ELF-1 (cell line): ENCODE measurements at regions not wholly inside any gene's neighbourhood (a gene's known extent, or its start where the extent isn't known, plus 50 kb on each side); places are given as distances from the start of the nearest gene placed in this dataset.
A peak's percentile ranks its signal among the peaks of the same experiment; 100 is the strongest.

Experiments used
- DNase-seq: peaks from one replicate; pipeline ENCODE4 v3.0.0-alpha.2; 2016; ENCODE audit warnings: low read depth, low spot score

GRCh38 chrX:97766501-97767095 lies 882.9 kb downstream of the RPA4 start:
- peak; percentile 44 for DNase-seq

GRCh38 chrX:97787311-97787710 lies 903.6 kb downstream of the RPA4 start:
- DNase-seq, result no peak

GRCh38 chrX:97787849-97788248 lies 904.1 kb downstream of the RPA4 start:
- DNase-seq, result no peak

GRCh38 chrX:97790850-97791249 lies 907.1 kb downstream of the RPA4 start:
- DNase-seq, result no peak

- DNase-seq, result peak; percentile 85
These were observed 913.4 kb downstream of the RPA4 start for GRCh38 chrX:97797076-97797475.

- DNase-seq, result no peak
These were observed 922.5 kb downstream of the RPA4 start for GRCh38 chrX:97806238-97806637.

- no peak for DNase-seq
These were observed 923.2 kb downstream of the RPA4 start for GRCh38 chrX:97806946-97807345.

GRCh38 chrX:97820170-97820569 lies 936.5 kb downstream of the RPA4 start:
- no peak for DNase-seq

- no peak for DNase-seq
These were observed 944.8 kb downstream of the RPA4 start for GRCh38 chrX:97828471-97828870.

- DNase-seq, result no peak
These were observed 952.3 kb downstream of the RPA4 start for GRCh38 chrX:97835969-97836368.

GRCh38 chrX:97841544-97842179 lies 958.0 kb downstream of the RPA4 start:
- no peak for DNase-seq

- no peak for DNase-seq
These were observed 958.9 kb downstream of the RPA4 start for GRCh38 chrX:97842468-97843199.

- no peak for DNase-seq
These were observed 959.6 kb downstream of the RPA4 start for GRCh38 chrX:97843200-97843811.

GRCh38 chrX:97844161-97844560 lies 960.5 kb downstream of the RPA4 start:
- no peak for DNase-seq

GRCh38 chrX:97844943-97845342 lies 961.2 kb downstream of the RPA4 start:
- no peak for DNase-seq

GRCh38 chrX:97845451-97845850 lies 961.7 kb downstream of the RPA4 start:
- DNase-seq, result no peak

GRCh38 chrX:97846228-97846627 lies 962.5 kb downstream of the RPA4 start:
- no peak for DNase-seq

GRCh38 chrX:97846718-97847237 lies 963.1 kb downstream of the RPA4 start:
- DNase-seq, result no peak

GRCh38 chrX:97847885-97848679 lies 964.4 kb downstream of the RPA4 start:
- DNase-seq, result no peak

- no peak for DNase-seq
These were observed 966.2 kb downstream of the RPA4 start for GRCh38 chrX:97849951-97850350.

GRCh38 chrX:97850911-97851310 lies 967.2 kb downstream of the RPA4 start:
- DNase-seq, result no peak

GRCh38 chrX:97854086-97854485 lies 970.4 kb downstream of the RPA4 start:
- no peak for DNase-seq
